Mesenchymal stem cell (in vitro differentiated cells and primary cell): ENCODE measurements at regions not wholly inside any gene's neighbourhood (a gene's known extent, or its start where the extent isn't known, plus 50 kb on each side); places are given as distances from the start of the nearest gene placed in this dataset.

Experiments used
- DNase-seq: peaks from one replicate; pipeline ENCODE4 v3.0.0-alpha.2; 2013
- H2AFZ ChIP-seq: one replicate; pipeline ENCODE4 v1.6.1; 2013; ENCODE audit warnings: low read depth, mild to moderate bottlenecking, control low read depth, inconsistent platforms, low read length, moderate library complexity
- H2AK5ac ChIP-seq: 2 replicates; pipeline ENCODE4 v1.6.1; 2013; ENCODE audit warnings: low read length, moderate library complexity, mild to moderate bottlenecking, inconsistent platforms; ENCODE audit not compliant: severe bottlenecking
- H2BK120ac ChIP-seq: one replicate; pipeline ENCODE4 v1.6.1; 2013; ENCODE audit warnings: low read depth, mild to moderate bottlenecking, inconsistent platforms, low read length, moderate library complexity
- H2BK12ac ChIP-seq, 2 experiments: one replicate each; pipeline ENCODE4 v1.6.1; 2013; ENCODE audit warnings: inconsistent platforms in 2 of 2, low read length in 2 of 2, mild to moderate bottlenecking in 2 of 2, moderate library complexity in 2 of 2, control low read depth in 1 of 2
- H2BK15ac ChIP-seq: one replicate; pipeline ENCODE4 v1.6.1; 2013; ENCODE audit warnings: mild to moderate bottlenecking, low read depth, inconsistent platforms; ENCODE audit not compliant: poor library complexity, severe bottlenecking
- H2BK5ac ChIP-seq: 2 replicates; pipeline ENCODE4 v1.6.1; 2013; ENCODE audit warnings: low read depth, mild to moderate bottlenecking, low read length, control low read depth, inconsistent platforms; ENCODE audit not compliant: poor library complexity, severe bottlenecking
- H3K14ac ChIP-seq, 2 experiments: one replicate each; pipeline ENCODE4 v1.6.1; 2013; ENCODE audit warnings: inconsistent platforms in 2 of 2, low read length in 2 of 2, control low read depth in 1 of 2, mild to moderate bottlenecking in 1 of 2, moderate library complexity in 1 of 2
- H3K18ac ChIP-seq, 2 experiments: one replicate each; pipeline ENCODE4 v1.6.1; 2013; ENCODE audit warnings: inconsistent platforms in 2 of 2, low read length in 2 of 2, control low read depth in 1 of 2, low read depth in 1 of 2, mild to moderate bottlenecking in 1 of 2
- H3K23ac ChIP-seq, 2 experiments: one replicate each; pipeline ENCODE4 v1.6.1; 2013; ENCODE audit warnings: inconsistent platforms in 2 of 2, low read length in 2 of 2, mild to moderate bottlenecking in 2 of 2, moderate library complexity in 2 of 2, control low read depth in 1 of 2
- H3K27ac ChIP-seq: 2 replicates; pipeline ENCODE4 v1.5.1; 2013; ENCODE audit warnings: mild to moderate bottlenecking, moderate library complexity, low read length, control low read depth, inconsistent platforms; ENCODE audit not compliant: poor library complexity, severe bottlenecking
- H3K27me3 ChIP-seq, 2 experiments: 2 replicates each; pipeline versions ENCODE4 v1.6.1 to v1.7.0; 2013; ENCODE audit warnings: low read length in 2 of 2, mild to moderate bottlenecking in 2 of 2, moderate library complexity in 2 of 2, control low read depth in 1 of 2, inconsistent platforms in 1 of 2; ENCODE audit not compliant: control insufficient read depth in 1 of 2, insufficient read depth in 1 of 2
- H3K36me3 ChIP-seq, 2 experiments: 2 replicates each; pipeline versions ENCODE4 v1.6.1 to v1.7.0; 2013; ENCODE audit warnings: low read length in 2 of 2, control low read depth in 1 of 2, inconsistent platforms in 1 of 2, low read depth in 1 of 2, mild to moderate bottlenecking in 1 of 2; ENCODE audit not compliant: insufficient read depth in 2 of 2, control insufficient read depth in 1 of 2
- H3K4ac ChIP-seq, 2 experiments: one replicate each; pipeline ENCODE4 v1.6.1; 2013; ENCODE audit warnings: inconsistent platforms in 2 of 2, low read length in 2 of 2, mild to moderate bottlenecking in 2 of 2, moderate library complexity in 2 of 2, control low read depth in 1 of 2, low read depth in 1 of 2
- H3K4me1 ChIP-seq: 2 replicates; pipeline ENCODE4 v1.6.1; 2013; ENCODE audit warnings: low read depth, low read length, control low read depth; ENCODE audit not compliant: control insufficient read depth, insufficient read depth
- H3K4me2 ChIP-seq: 2 replicates; pipeline ENCODE4 v1.6.1; 2013; ENCODE audit warnings: low read length, mild to moderate bottlenecking, inconsistent platforms; ENCODE audit not compliant: poor library complexity, severe bottlenecking
- H3K4me3 ChIP-seq, 2 experiments: 2 replicates each; pipeline versions ENCODE4 v1.5.1 to v1.7.0; 2013; ENCODE audit warnings: low read length in 2 of 2, mild to moderate bottlenecking in 2 of 2, control low read depth in 1 of 2, low read depth in 1 of 2; ENCODE audit not compliant: insufficient read depth in 1 of 2
- H3K79me1 ChIP-seq: replicated peaks from 2 replicates; pipeline ENCODE4 v1.6.1; 2013; ENCODE audit warnings: mild to moderate bottlenecking, control low read depth, low read length, inconsistent platforms; ENCODE audit not compliant: poor library complexity, severe bottlenecking
- H3K9ac ChIP-seq: 2 replicates; pipeline ENCODE4 v1.7.0; 2013; ENCODE audit warnings: mild to moderate bottlenecking, low read length, moderate library complexity
- H3K9me3 ChIP-seq: 2 replicates; pipeline ENCODE4 v1.7.0; 2013; ENCODE audit warnings: mild to moderate bottlenecking, low read length; ENCODE audit not compliant: control insufficient read depth
- H4K8ac ChIP-seq: one replicate; pipeline ENCODE4 v1.6.1; 2013; ENCODE audit warnings: inconsistent platforms, mild to moderate bottlenecking, low read length, moderate library complexity
- H4K91ac ChIP-seq: one replicate; pipeline ENCODE4 v1.6.1; 2013; ENCODE audit warnings: mild to moderate bottlenecking, low read length, inconsistent platforms
- WGBS: methylation state at CpG from one replicate; pipeline ENCODE4 v1.1.7; 2013; ENCODE audit warnings: mixed read lengths; 5-methylcytosine and 5-hydroxymethylcytosine counted together

DNA sequence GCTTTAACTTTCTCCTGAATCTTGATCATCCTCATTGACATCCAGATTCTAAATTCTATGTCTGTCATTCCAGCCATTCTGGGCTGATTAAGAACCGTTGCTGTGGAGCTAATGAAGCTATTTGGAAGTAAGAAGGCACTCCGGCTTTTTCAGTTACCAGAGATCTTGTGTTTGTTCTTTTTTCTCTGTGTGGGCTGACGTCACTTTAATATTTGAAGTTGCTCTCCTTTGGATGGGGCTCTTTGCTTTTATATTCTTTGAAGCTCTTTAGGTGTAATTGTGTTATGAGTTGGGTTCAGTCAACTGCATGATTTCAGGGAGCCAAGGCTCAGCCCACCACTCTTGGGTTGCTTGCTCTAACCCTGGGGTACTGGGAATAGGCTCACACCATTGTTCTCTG is 460.6 kb downstream of the CDH8 start:
- H3K23ac ChIP-seq: no peak overlapping the region
- no peaks in the 10 kb centered on the region for H3K79me1 ChIP-seq
- no peak overlapping the region for H3K4me2 ChIP-seq
- no peaks in the 10 kb centered on the region for H3K4me1 ChIP-seq
- H3K9ac ChIP-seq: no peak overlapping the region
- 67% methylated on average over 3 of the region's 3 CpGs for WGBS
- H3K27ac ChIP-seq: no peak overlapping the region
- no peak overlapping the region for H3K4me3 ChIP-seq
- H2BK12ac ChIP-seq: no peak overlapping the region
- no peak overlapping the region for H2AK5ac ChIP-seq
- no peak overlapping the region for H4K91ac ChIP-seq
- H3K4ac ChIP-seq: no peak overlapping the region
- H2BK120ac ChIP-seq: no peak overlapping the region
- H4K8ac ChIP-seq: no peak overlapping the region
- H3K18ac ChIP-seq: no peak overlapping the region
- no peak overlapping the region for H2BK5ac ChIP-seq
- H3K9me3 ChIP-seq: peaks cover 6% of the 10 kb centered on the region
- DNase-seq: no peak
- no peak overlapping the region for H2AFZ ChIP-seq
- no peak overlapping the region for H3K14ac ChIP-seq
- H3K36me3 ChIP-seq: no peaks in the 10 kb centered on the region
- H3K27me3 ChIP-seq: no peaks in the 10 kb centered on the region
- H2BK15ac ChIP-seq: no peak overlapping the region

DNA sequence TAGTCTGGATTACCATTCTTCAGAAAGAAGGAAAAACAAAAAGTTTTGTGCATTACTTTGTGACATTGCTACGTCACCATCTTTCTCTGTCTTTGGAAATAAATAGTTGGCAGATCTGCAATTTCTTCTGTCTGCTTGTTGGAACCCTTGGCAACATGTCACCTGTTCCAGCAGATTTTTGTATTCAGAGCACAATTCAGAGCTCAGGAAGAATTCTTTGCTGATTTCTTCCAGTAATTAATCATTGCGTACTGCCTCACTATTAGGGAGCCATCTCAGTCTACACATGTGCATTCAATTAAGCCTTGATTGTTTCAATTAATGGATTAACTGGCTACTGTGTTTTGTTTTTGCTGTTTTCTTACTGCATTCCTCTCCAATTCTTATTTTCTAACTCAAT is 467.2 kb downstream of the CDH8 start:
- H3K4me3 ChIP-seq: no peak overlapping the region
- no peaks in the 10 kb centered on the region for H3K27me3 ChIP-seq
- H3K9ac ChIP-seq: no peak overlapping the region
- no peak overlapping the region for H4K8ac ChIP-seq
- no peaks in the 10 kb centered on the region for H3K36me3 ChIP-seq
- no peaks in the 10 kb centered on the region for H3K4me1 ChIP-seq
- no peaks in the 10 kb centered on the region for H3K9me3 ChIP-seq
- H3K23ac ChIP-seq: no peak overlapping the region
- no peak overlapping the region for H3K27ac ChIP-seq
- no peak overlapping the region for H3K4me2 ChIP-seq
- no peak overlapping the region for H3K18ac ChIP-seq
- no peak overlapping the region for H2AFZ ChIP-seq
- no peak overlapping the region for H3K14ac ChIP-seq
- H2AK5ac ChIP-seq: no peak overlapping the region
- 88% methylated on average over 2 of the region's 2 CpGs for WGBS
- no peak overlapping the region for H2BK12ac ChIP-seq
- no peak for DNase-seq
- H2BK5ac ChIP-seq: no peak overlapping the region
- H2BK120ac ChIP-seq: no peak overlapping the region
- no peaks in the 10 kb centered on the region for H3K79me1 ChIP-seq
- no peak overlapping the region for H3K4ac ChIP-seq
- no peak overlapping the region for H4K91ac ChIP-seq
- H2BK15ac ChIP-seq: no peak overlapping the region

DNA sequence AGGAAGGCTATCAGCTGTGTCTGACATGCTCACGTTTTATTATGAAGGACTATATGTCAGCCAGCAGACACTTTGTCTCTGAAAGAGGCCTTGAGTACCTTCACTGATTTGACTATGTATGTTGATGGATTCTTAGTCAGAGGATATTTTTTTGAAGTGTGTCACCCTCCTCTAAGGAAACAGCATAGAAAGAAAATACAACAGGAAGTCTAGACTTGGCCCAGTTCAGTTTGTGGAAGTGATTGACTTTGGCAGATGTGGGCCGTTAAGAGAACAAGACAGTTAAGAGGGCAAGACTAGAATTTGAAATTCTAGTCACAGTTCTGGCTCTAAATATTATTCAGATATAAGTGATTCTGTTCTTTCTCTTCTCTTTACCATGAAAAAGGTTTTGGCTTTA is 471.5 kb downstream of the CDH8 start:
- Histone ChIP-seq H3K4me1 (no peaks in the 10 kb centered on the region), H3K23ac (no peak overlapping the region), H4K8ac (no peak overlapping the region), H3K4me3 (no peak overlapping the region), H3K14ac (no peak overlapping the region), H4K91ac (no peak overlapping the region), H3K27me3 (no peaks in the 10 kb centered on the region), H3K9ac (no peak overlapping the region), H3K9me3 (no peaks in the 10 kb centered on the region), H2BK120ac (no peak overlapping the region), H3K4ac (no peak overlapping the region), H2BK5ac (no peak overlapping the region), H2BK15ac (no peak overlapping the region), H2AK5ac (no peak overlapping the region), H3K4me2 (no peak overlapping the region), H3K18ac (no peak overlapping the region), H3K79me1 (no peaks in the 10 kb centered on the region), H2AFZ (no peak overlapping the region), H3K27ac (no peak overlapping the region), H2BK12ac (no peak overlapping the region), H3K36me3 (no peaks in the 10 kb centered on the region)
- 52% methylated on average over 2 of the region's 2 CpGs for WGBS
- DNase-seq: no peak

DNA sequence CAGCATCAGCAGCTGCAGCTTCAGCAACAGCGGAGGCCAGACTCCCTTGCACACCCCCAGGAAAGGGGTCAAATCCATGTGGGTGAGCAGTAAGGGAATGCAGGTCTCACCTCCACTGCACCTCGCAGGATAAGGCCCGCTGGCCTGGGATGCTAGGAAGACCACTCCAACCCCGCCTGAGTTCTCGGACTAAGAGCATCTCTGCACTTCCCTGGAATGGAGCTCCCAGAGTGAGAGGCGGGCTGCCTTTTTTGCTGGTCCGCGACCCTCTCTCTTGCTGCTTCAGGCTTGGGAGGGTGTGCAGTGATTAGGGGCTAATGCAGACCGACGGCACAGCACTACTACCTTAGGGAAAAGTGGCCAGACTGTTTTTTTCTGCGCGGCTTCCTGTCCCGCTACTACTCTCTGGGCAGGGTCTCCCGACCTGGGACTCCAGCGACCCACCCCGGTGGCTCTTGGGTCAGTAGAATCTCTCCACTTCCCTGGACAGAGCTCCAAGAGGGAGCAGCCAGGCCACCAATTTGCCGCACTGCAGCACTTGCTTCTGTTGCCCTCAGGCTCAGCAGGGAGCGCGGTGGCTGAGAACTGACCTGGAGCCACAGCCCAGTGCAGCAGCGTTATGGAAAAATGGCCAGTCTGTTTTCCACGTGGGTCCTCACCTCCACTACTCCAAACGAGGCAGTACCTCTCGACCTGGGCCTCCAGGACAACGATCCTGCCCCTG is 480.4 kb downstream of the CDH8 start:
- Histone ChIP-seq H2AFZ (no peak overlapping the region), H2AK5ac (no peak overlapping the region), H4K91ac (no peak overlapping the region), H3K14ac (no peak overlapping the region), H4K8ac (no peak overlapping the region), H2BK120ac (no peak overlapping the region), H3K27ac (no peak overlapping the region), H3K4me2 (no peak overlapping the region), H3K4me3 (peak overlapping the region in 1 of 2 experiments; percentile 3), H2BK15ac (no peak overlapping the region), H3K79me1 (no peaks in the 10 kb centered on the region), H3K36me3 (peaks cover 0 to 3% of the 10 kb centered on the region in 2 experiments), H2BK12ac (no peak overlapping the region), H3K4me1 (no peaks in the 10 kb centered on the region), H3K9me3 (no peaks in the 10 kb centered on the region), H3K4ac (no peak overlapping the region), H2BK5ac (no peak overlapping the region), H3K23ac (no peak overlapping the region), H3K18ac (no peak overlapping the region), H3K9ac (no peak overlapping the region), H3K27me3 (no peaks in the 10 kb centered on the region)
- DNase-seq: no peak
- WGBS: 83% methylated on average over 24 of the region's 24 CpGs
